Pancreas (tissue), 10 donors: ENCODE measurements at regions not wholly inside any gene's neighbourhood (a gene's known extent, or its start where the extent isn't known, plus 50 kb on each side); places are given as distances from the start of the nearest gene placed in this dataset.
A peak's percentile ranks its signal among the peaks of the same experiment; 100 is the strongest.

Source experiments
- ATAC-seq, 4 donors: fragments of 200-7000 bp; cut with Tn5 transposase; one replicate each; pipeline versions ENCODE4 v1.8.0 to v1.9.1; 2020; ENCODE audit warnings: mild to moderate bottlenecking in 4 of 4, moderate library complexity in 4 of 4
- DNase-seq, 6 donors: peaks; one replicate each; pipeline ENCODE4 v3.0.0-alpha.2; 2020
- FAIRE-seq: peaks from 2 replicates; lab custom pipeline; 2012; peaks lifted over from hg19 to GRCh38; lab: Jason Lieb, UNC
- H3K27ac ChIP-seq, 4 donors: fragments of 200-600 bp; sonication (generic); 1 replicate in 3 of 4; 2 replicates in 1 of 4; pipeline versions ENCODE4 v1.5.0 to v1.8.0; 2020
- H3K27me3 ChIP-seq, 4 donors: fragments of 200-600 bp; one replicate each; pipeline ENCODE4 v1.8.0; 2021
- H3K36me3 ChIP-seq, 3 donors: fragments of 200-600 bp; sonication (generic) in 1 of 3; one replicate each; pipeline versions ENCODE4 v1.5.0 to v1.8.0; 2020 to 2021
- H3K4me1 ChIP-seq, 3 donors: fragments of 200-600 bp; one replicate each; pipeline ENCODE4 v1.8.0; 2021
- H3K4me3 ChIP-seq, 4 donors: fragments of 200-600 bp; sonication (generic) in 2 of 4; one replicate each; pipeline versions ENCODE4 v1.5.0 to v1.8.0; 2020 to 2021
- H3K9me3 ChIP-seq, 4 donors: fragments of 200-600 bp; one replicate each; pipeline ENCODE4 v1.8.0; 2021
- CTCF ChIP-seq, 4 donors: fragments of 200-600 bp; sonication (generic) in 3 of 4; IDR thresholded peaks; one replicate each; pipeline versions ENCODE4 v1.5.0 to v1.8.0; 2021; ENCODE audit warnings: antibody characterized with exemption in 4 of 4
- WGBS, 2 donors: extraction: QIAGEN DNeasy Blood & Tissue Kit; methylation state at CpG; one replicate each; pipeline ENCODE4 v1.1.7; 2013; 5-methylcytosine and 5-hydroxymethylcytosine counted together
- intact Hi-C, 3 donors: fragments of 100-400 bp; cut with DNase I; formaldehyde crosslinking; loops; one replicate each; pipeline versions ENCODE4 v1.11.1 to v1.14.2; 2022
- donor health status: healthy with polysubstance abuse.
- donor health status: DM: no; HTN: no; CAD: no; lungs with moderate emphysema.
- donor health status: DM: no; HTN: no; CAD: no.
- donor health status: control.
- donor health status: control.
- donor health status: Bipolar disorder and iron deficiency.
- donor health status: DM: yes; HTN: yes; CAD: no.
- donor health status: DM: no; HTN: no; CAD: no.
- donor health status: DM: no; HTN: no; CAD: no.
- donor health status: DM: yes; HTN: yes; CAD: no.

- no peak overlapping the region for H3K27ac ChIP-seq
- H3K4me1 ChIP-seq = no peaks in the 10 kb centered on the region
- WGBS, 2 donors = 35 to 40% methylated on average over 3 of the region's 3 CpGs
- no peaks in the 10 kb centered on the region for H3K9me3 ChIP-seq
- intact Hi-C loops = no loop called here
- H3K4me3 ChIP-seq = no peak overlapping the region
- DNase-seq (no peak), FAIRE-seq (no peak), ATAC-seq (no peak)
- no peak for TF ChIP-seq CTCF (IDR thresholded peaks at IDR 0.05)
- no peaks in the 10 kb centered on the region for H3K36me3 ChIP-seq
- no peaks in the 10 kb centered on the region for H3K27me3 ChIP-seq
These were observed 103.2 kb upstream of the TMEM106B start for GRCh38 chr7:12107841-12108254.

GRCh38 chr7:12110425-12110824, 100.7 kb upstream of the TMEM106B start:
- TF ChIP-seq CTCF (IDR thresholded peaks at IDR 0.05) = no peak
- H3K36me3 ChIP-seq = no peaks in the 10 kb centered on the region
- H3K4me3 ChIP-seq = no peak overlapping the region
- FAIRE-seq (no peak), DNase-seq (no peak), ATAC-seq (peak in 2 of 4 donors; percentile 45 to 62)
- no peaks in the 10 kb centered on the region for H3K9me3 ChIP-seq
- intact Hi-C loops = no loop called here
- H3K27me3 ChIP-seq = peaks cover 0 to 5% (median 0%) of the 10 kb centered on the region in 4 donors
- no peaks in the 10 kb centered on the region for H3K4me1 ChIP-seq
- H3K27ac ChIP-seq = no peak overlapping the region
- 21 to 24% methylated on average over 3 of the region's 3 CpGs for WGBS, 2 donors

GRCh38 chr7:12111422-12112405, 99.4 kb upstream of the TMEM106B start:
- TF ChIP-seq CTCF (IDR thresholded peaks at IDR 0.05) = no peak
- no peaks in the 10 kb centered on the region for H3K4me1 ChIP-seq
- no peaks in the 10 kb centered on the region for H3K9me3 ChIP-seq
- H3K27ac ChIP-seq = no peak overlapping the region
- ATAC-seq (peak; percentile 48 to 89 (median 83)), FAIRE-seq (no peak), DNase-seq (peak in 4 of 6 donors; percentile 14 to 75 (median 40))
- peak overlapping the region in 2 of 4 donors; percentile 6 to 24 for H3K4me3 ChIP-seq
- peaks cover 0 to 5% (median 0%) of the 10 kb centered on the region in 4 donors for H3K27me3 ChIP-seq
- intact Hi-C loops = no loop called here
- no peaks in the 10 kb centered on the region for H3K36me3 ChIP-seq
- WGBS, 2 donors = 7 to 22% methylated on average over 43 to 47 of the region's 47 CpGs

- no peak overlapping the region for H3K27ac ChIP-seq
- H3K36me3 ChIP-seq = no peaks in the 10 kb centered on the region
- ATAC-seq = no peak
- FAIRE-seq = no peak
- no peak for DNase-seq
- no peak for TF ChIP-seq CTCF (IDR thresholded peaks at IDR 0.05)
- WGBS, 2 donors = 91 to 92% methylated on average over 2 of the region's 2 CpGs
- no peaks in the 10 kb centered on the region for H3K9me3 ChIP-seq
- H3K4me3 ChIP-seq = no peak overlapping the region
- H3K4me1 ChIP-seq = no peaks in the 10 kb centered on the region
- intact Hi-C loops = no loop called here
- peaks cover 0 to 5% (median 0%) of the 10 kb centered on the region in 4 donors for H3K27me3 ChIP-seq
These were observed 93.9 kb upstream of the TMEM106B start for GRCh38 chr7:12117170-12117569.
